OCI-LY1 (cell line): ENCODE measurements at regions not wholly inside any gene's neighbourhood (a gene's known extent, or its start where the extent isn't known, plus 50 kb on each side); places are given as distances from the start of the nearest gene placed in this dataset.

Experiments
- H2AFZ ChIP-seq: fragments of 200-600 bp; sonication (generic), shearing (Covaris generic); 2 replicates; pipeline ENCODE4 v1.6.0; 2014; ENCODE audit warnings: antibody characterized with exemption, mild to moderate bottlenecking, low read length
- H3F3A ChIP-seq: fragments of 200-600 bp; sonication (generic), shearing (Covaris generic); 2 replicates; pipeline ENCODE4 v1.6.0; 2014; ENCODE audit warnings: mild to moderate bottlenecking, antibody characterized with exemption, low read length, moderate library complexity; ENCODE audit not compliant: insufficient read depth
- H3K27ac ChIP-seq: fragments of 200-600 bp; sonication (generic); 2 replicates; pipeline ENCODE4 v1.5.1; 2014; ENCODE audit warnings: low read length, mixed run types, mild to moderate bottlenecking, low read depth; ENCODE audit not compliant: poor library complexity, severe bottlenecking
- H3K27me3 ChIP-seq: fragments of 200-600 bp; sonication (generic); 2 replicates; pipeline ENCODE4 v1.6.0; 2014; ENCODE audit warnings: antibody characterized with exemption, mild to moderate bottlenecking, low read length, moderate library complexity; ENCODE audit not compliant: insufficient read depth
- H3K36me3 ChIP-seq: fragments of 200-600 bp; sonication (generic); 2 replicates; pipeline ENCODE4 v1.6.1; 2014; ENCODE audit warnings: mild to moderate bottlenecking, antibody characterized with exemption, low read length, moderate library complexity, mixed read lengths; ENCODE audit not compliant: insufficient read depth
- H3K4me1 ChIP-seq: fragments of 200-600 bp; sonication (generic); 2 replicates; pipeline ENCODE4 v1.5.1; 2014; ENCODE audit warnings: mild to moderate bottlenecking, low read length, moderate library complexity; ENCODE audit not compliant: insufficient read depth, severe bottlenecking
- H3K4me2 ChIP-seq: fragments of 200-600 bp; sonication (generic), shearing (Covaris generic); 2 replicates; pipeline ENCODE4 v1.6.1; 2014; ENCODE audit warnings: low read length
- H3K4me3 ChIP-seq: fragments of 200-600 bp; sonication (generic); 2 replicates; pipeline ENCODE4 v1.5.1; 2014; ENCODE audit warnings: low read length, low read depth, mild to moderate bottlenecking, mixed read lengths; ENCODE audit not compliant: poor library complexity, severe bottlenecking
- H3K79me2 ChIP-seq: fragments of 200-600 bp; shearing (Covaris generic); 2 replicates; pipeline ENCODE4 v1.6.1; 2016; ENCODE audit warnings: mixed run types, low read length, mixed read lengths; ENCODE audit not compliant: insufficient read depth
- H3K9ac ChIP-seq: fragments of 200-600 bp; sonication (generic), shearing (Covaris generic); 2 replicates; pipeline ENCODE4 v1.6.1; 2014; ENCODE audit warnings: mild to moderate bottlenecking, low read length, mixed read lengths
- H3K9me2 ChIP-seq: fragments of 200-600 bp; sonication (generic), shearing (Covaris generic); 2 replicates; pipeline ENCODE4 v1.6.1; 2014; ENCODE audit warnings: low read depth, mild to moderate bottlenecking, low read length, mixed read lengths
- H3K9me3 ChIP-seq: fragments of 200-600 bp; shearing (Covaris generic); 2 replicates; pipeline ENCODE4 v1.6.1; 2014; ENCODE audit warnings: low read length, mixed read lengths
- H4K20me1 ChIP-seq: fragments of 200-600 bp; sonication (generic), shearing (Covaris generic); 2 replicates; pipeline ENCODE4 v1.6.0; 2016; ENCODE audit warnings: mild to moderate bottlenecking, low read length; ENCODE audit not compliant: insufficient read depth
- EZH2 ChIP-seq: fragments of 200-600 bp; sonication (generic), shearing (Covaris generic); IDR thresholded peaks from 2 replicates; pipeline ENCODE4 v1.8.0; 2017; ENCODE audit warnings: borderline replicate concordance, mixed run types, mild to moderate bottlenecking, antibody characterized with exemption, low read length, moderate library complexity, mixed read lengths
- TF ChIP-seq, protein P1 (sequence below): fragments of 200-600 bp; sonication (generic), shearing (Covaris generic); IDR thresholded peaks from 2 replicates; pipeline ENCODE4 v1.5.1; 2017; ENCODE audit warnings: mild to moderate bottlenecking, antibody characterized with exemption, low read length, moderate library complexity, mixed read lengths

DNA sequence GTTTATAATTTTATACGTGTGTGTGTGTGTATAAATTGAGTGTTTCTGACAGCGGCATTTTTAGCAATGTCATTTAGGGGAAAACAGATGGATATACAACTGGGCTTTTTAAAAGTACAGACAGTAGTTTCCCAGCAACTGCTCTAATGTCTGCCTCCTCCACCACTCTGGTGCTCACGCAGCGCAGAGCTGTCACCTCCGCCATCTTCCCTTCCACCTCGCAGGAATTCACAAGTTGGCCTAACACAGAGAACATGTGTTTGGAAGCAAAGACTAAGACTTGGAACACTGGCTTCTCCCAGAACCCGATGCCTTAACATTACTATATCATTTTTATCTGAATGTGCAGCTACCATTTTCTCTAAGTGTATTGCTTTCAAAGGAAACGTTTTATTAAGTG lies 158.3 kb upstream of the FSTL5 start:
- no peaks in the 10 kb centered on the region for H3F3A ChIP-seq
- no peaks in the 10 kb centered on the region for H3K9me2 ChIP-seq
- TF ChIP-seq, protein P1, sequence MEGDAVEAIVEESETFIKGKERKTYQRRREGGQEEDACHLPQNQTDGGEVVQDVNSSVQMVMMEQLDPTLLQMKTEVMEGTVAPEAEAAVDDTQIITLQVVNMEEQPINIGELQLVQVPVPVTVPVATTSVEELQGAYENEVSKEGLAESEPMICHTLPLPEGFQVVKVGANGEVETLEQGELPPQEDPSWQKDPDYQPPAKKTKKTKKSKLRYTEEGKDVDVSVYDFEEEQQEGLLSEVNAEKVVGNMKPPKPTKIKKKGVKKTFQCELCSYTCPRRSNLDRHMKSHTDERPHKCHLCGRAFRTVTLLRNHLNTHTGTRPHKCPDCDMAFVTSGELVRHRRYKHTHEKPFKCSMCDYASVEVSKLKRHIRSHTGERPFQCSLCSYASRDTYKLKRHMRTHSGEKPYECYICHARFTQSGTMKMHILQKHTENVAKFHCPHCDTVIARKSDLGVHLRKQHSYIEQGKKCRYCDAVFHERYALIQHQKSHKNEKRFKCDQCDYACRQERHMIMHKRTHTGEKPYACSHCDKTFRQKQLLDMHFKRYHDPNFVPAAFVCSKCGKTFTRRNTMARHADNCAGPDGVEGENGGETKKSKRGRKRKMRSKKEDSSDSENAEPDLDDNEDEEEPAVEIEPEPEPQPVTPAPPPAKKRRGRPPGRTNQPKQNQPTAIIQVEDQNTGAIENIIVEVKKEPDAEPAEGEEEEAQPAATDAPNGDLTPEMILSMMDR, result no peak
- no peak for TF ChIP-seq EZH2
- no peak overlapping the region for H2AFZ ChIP-seq
- H3K4me2 ChIP-seq, result no peak overlapping the region
- no peaks in the 10 kb centered on the region for H3K27me3 ChIP-seq
- no peaks in the 10 kb centered on the region for H3K79me2 ChIP-seq
- no peak overlapping the region for H3K9ac ChIP-seq
- H3K9me3 ChIP-seq, result no peaks in the 10 kb centered on the region
- no peaks in the 10 kb centered on the region for H3K36me3 ChIP-seq
- no peaks in the 10 kb centered on the region for H3K4me1 ChIP-seq
- no peak overlapping the region for H3K27ac ChIP-seq
- no peaks in the 10 kb centered on the region for H4K20me1 ChIP-seq
- H3K4me3 ChIP-seq, result no peak overlapping the region

DNA sequence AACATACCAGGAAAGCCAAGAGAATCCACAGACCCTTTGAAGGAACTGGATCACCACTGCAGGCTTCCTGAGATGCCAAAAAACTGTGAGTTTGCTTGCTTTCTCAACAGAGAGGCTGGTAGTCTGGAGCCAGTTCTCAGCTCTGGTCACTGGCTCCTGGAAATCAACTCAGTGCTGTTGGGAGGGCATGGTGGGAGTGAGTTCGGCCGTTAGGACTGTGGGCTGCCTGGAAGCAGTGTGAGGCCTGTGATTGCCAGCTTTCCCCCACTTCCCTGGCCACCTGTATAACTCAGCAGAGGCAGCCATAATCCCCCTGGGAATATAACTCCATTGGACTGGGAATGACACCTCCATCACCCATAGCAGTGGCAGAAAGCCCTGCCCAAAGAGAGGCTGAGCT lies 122.0 kb upstream of the FSTL5 start:
- no peaks in the 10 kb centered on the region for H3K36me3 ChIP-seq
- H3K27me3 ChIP-seq, result no peaks in the 10 kb centered on the region
- H3K4me2 ChIP-seq, result no peak overlapping the region
- H3K9ac ChIP-seq, result no peak overlapping the region
- H3K9me3 ChIP-seq, result no peaks in the 10 kb centered on the region
- TF ChIP-seq, protein P1, result no peak
- no peaks in the 10 kb centered on the region for H3F3A ChIP-seq
- no peak overlapping the region for H2AFZ ChIP-seq
- no peaks in the 10 kb centered on the region for H4K20me1 ChIP-seq
- no peak overlapping the region for H3K4me3 ChIP-seq
- no peak overlapping the region for H3K27ac ChIP-seq
- H3K4me1 ChIP-seq, result no peaks in the 10 kb centered on the region
- H3K9me2 ChIP-seq, result no peaks in the 10 kb centered on the region
- no peaks in the 10 kb centered on the region for H3K79me2 ChIP-seq

DNA sequence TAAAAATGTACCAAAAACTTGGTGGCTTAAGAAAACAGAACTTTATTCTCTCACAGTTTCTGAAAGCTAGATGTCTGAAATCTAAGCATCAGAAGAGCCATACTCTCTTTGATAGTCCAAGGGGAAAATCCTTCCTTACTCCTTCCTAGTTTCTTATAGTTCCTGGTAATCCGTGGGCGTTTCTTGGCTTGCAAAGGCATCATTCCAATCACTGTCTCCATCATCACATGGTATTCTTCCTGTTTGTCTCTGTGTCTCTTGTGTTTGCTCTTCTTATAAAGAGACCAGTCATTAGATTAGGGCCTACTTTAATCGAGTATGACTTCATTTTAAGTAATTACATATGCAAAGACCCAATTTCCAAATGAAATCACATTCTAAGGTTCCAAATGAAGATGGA lies 118.9 kb upstream of the FSTL5 start:
- no peaks in the 10 kb centered on the region for H3K4me1 ChIP-seq
- no peak overlapping the region for H3K27ac ChIP-seq
- H3K4me3 ChIP-seq, result no peak overlapping the region
- TF ChIP-seq EZH2, result no peak
- TF ChIP-seq, protein P1, result no peak
- no peak overlapping the region for H3K4me2 ChIP-seq
- no peaks in the 10 kb centered on the region for H3K36me3 ChIP-seq
- H3K9me2 ChIP-seq, result no peaks in the 10 kb centered on the region
- no peaks in the 10 kb centered on the region for H3K9me3 ChIP-seq
- no peaks in the 10 kb centered on the region for H3K79me2 ChIP-seq
- no peaks in the 10 kb centered on the region for H3F3A ChIP-seq
- H3K27me3 ChIP-seq, result no peaks in the 10 kb centered on the region
- no peaks in the 10 kb centered on the region for H4K20me1 ChIP-seq
- H3K9ac ChIP-seq, result no peak overlapping the region
- H2AFZ ChIP-seq, result no peak overlapping the region
